Astrocyte (in vitro differentiated cells and primary cell): ENCODE measurements at regions not wholly inside any gene's neighbourhood (a gene's known extent, or its start where the extent isn't known, plus 50 kb on each side); places are given as distances from the start of the nearest gene placed in this dataset.

Source experiments
- DNase-seq: peaks from one replicate; pipeline ENCODE4 v3.0.0-alpha.2; 2010; ENCODE audit warnings: low read depth
- FAIRE-seq: peaks from 2 replicates; lab custom pipeline; 2011; peaks lifted over from hg19 to GRCh38; lab: Jason Lieb, UNC
- H2AFZ ChIP-seq: 2 replicates; pipeline ENCODE4 v1.6.0; 2012; ENCODE audit warnings: low read depth, low read length, inconsistent platforms
- H3K27ac ChIP-seq: 2 replicates; pipeline ENCODE4 v1.5.1; 2011; ENCODE audit warnings: low read depth, low read length, inconsistent platforms
- H3K27me3 ChIP-seq: 2 replicates; pipeline ENCODE4 v1.6.0; 2011; ENCODE audit warnings: low read length, inconsistent platforms; ENCODE audit not compliant: insufficient read depth
- H3K36me3 ChIP-seq: 2 replicates; pipeline ENCODE4 v1.5.1; 2011; ENCODE audit warnings: low read length, inconsistent platforms; ENCODE audit not compliant: insufficient read depth
- H3K4me1 ChIP-seq: 2 replicates; pipeline ENCODE4 v1.5.1; 2011; ENCODE audit warnings: low read length, inconsistent platforms; ENCODE audit not compliant: insufficient read depth
- H3K4me2 ChIP-seq: 2 replicates; pipeline ENCODE4 v1.6.0; 2012; ENCODE audit warnings: low read length, inconsistent platforms
- H3K4me3 ChIP-seq: 2 replicates; pipeline ENCODE4 v1.5.1; 2011; ENCODE audit warnings: low read depth, mild to moderate bottlenecking, low read length, inconsistent platforms; ENCODE audit not compliant: insufficient read depth
- H3K79me2 ChIP-seq: 2 replicates; pipeline ENCODE4 v1.6.0; 2012; ENCODE audit warnings: mild to moderate bottlenecking, low read length, inconsistent platforms; ENCODE audit not compliant: insufficient read depth
- H3K9ac ChIP-seq: 2 replicates; pipeline ENCODE4 v1.6.0; 2012; ENCODE audit warnings: mild to moderate bottlenecking, low read length, inconsistent platforms
- H3K9me3 ChIP-seq: 2 replicates; pipeline ENCODE4 v1.5.1; 2012; ENCODE audit warnings: low read depth, mild to moderate bottlenecking, low read length, inconsistent platforms; ENCODE audit not compliant: insufficient read depth
- H4K20me1 ChIP-seq: 2 replicates; pipeline ENCODE4 v1.6.0; 2012; ENCODE audit warnings: low read length, inconsistent platforms; ENCODE audit not compliant: insufficient read depth
- H3K27ac Mint-ChIP-seq: one replicate; pipeline ENCODE4 v1.8.0; 2021; ENCODE audit warnings: mild to moderate bottlenecking, mixed read lengths; ENCODE audit not compliant: unreplicated experiment
- H3K27me3 Mint-ChIP-seq: one replicate; pipeline ENCODE4 v1.8.0; 2021; ENCODE audit warnings: low read depth, mixed read lengths; ENCODE audit not compliant: unreplicated experiment
- H3K36me3 Mint-ChIP-seq: one replicate; pipeline ENCODE4 v1.8.0; 2021; ENCODE audit warnings: low read depth, mixed read lengths; ENCODE audit not compliant: unreplicated experiment
- H3K4me1 Mint-ChIP-seq: one replicate; pipeline ENCODE4 v1.8.0; 2021; ENCODE audit warnings: low read depth, mixed read lengths; ENCODE audit not compliant: unreplicated experiment
- H3K4me3 Mint-ChIP-seq: one replicate; pipeline ENCODE4 v1.8.0; 2021; ENCODE audit warnings: mild to moderate bottlenecking, moderate library complexity, mixed read lengths; ENCODE audit not compliant: unreplicated experiment
- H3K9me3 Mint-ChIP-seq: one replicate; pipeline ENCODE4 v1.8.0; 2021; ENCODE audit warnings: mild to moderate bottlenecking, mixed read lengths; ENCODE audit not compliant: unreplicated experiment
- CTCF ChIP-seq: IDR thresholded peaks from 2 replicates; pipeline ENCODE4 v1.5.1; 2011; ENCODE audit warnings: low read depth, mild to moderate bottlenecking, inconsistent platforms, low read length, moderate library complexity; ENCODE audit not compliant: insufficient read depth
- EZH2 ChIP-seq: IDR thresholded peaks from 2 replicates; pipeline ENCODE4 v1.6.1; 2012; ENCODE audit warnings: mild to moderate bottlenecking, low read length, inconsistent platforms; ENCODE audit not compliant: insufficient read depth

- H3K4me1 Mint-ChIP-seq = no peaks in the 10 kb centered on the region
- no peaks in the 10 kb centered on the region for H4K20me1 ChIP-seq
- H3K36me3 Mint-ChIP-seq = no peaks in the 10 kb centered on the region
- no peak overlapping the region for H3K4me3 Mint-ChIP-seq
- H3K9ac ChIP-seq = no peak overlapping the region
- no peak overlapping the region for H3K4me2 ChIP-seq
- no peak overlapping the region for H3K27ac ChIP-seq
- H2AFZ ChIP-seq = no peak overlapping the region
- TF ChIP-seq EZH2 (no peak), CTCF (no peak)
- H3K79me2 ChIP-seq = no peaks in the 10 kb centered on the region
- no peaks in the 10 kb centered on the region for H3K27me3 Mint-ChIP-seq
- no peaks in the 10 kb centered on the region for H3K36me3 ChIP-seq
- H3K9me3 Mint-ChIP-seq = peaks cover 9% of the 10 kb centered on the region
- H3K9me3 ChIP-seq = peaks cover 2% of the 10 kb centered on the region
- H3K4me1 ChIP-seq = no peaks in the 10 kb centered on the region
- DNase-seq = peak; percentile 8
- H3K4me3 ChIP-seq = no peak overlapping the region
- no peaks in the 10 kb centered on the region for H3K27me3 ChIP-seq
- no peak for FAIRE-seq
- no peak overlapping the region for H3K27ac Mint-ChIP-seq
Measured at GRCh38 chr5:92421942-92422341, 1038.8 kb upstream of the ARRDC3 start.

GRCh38 chr5:92421196-92421595 lies 1038.1 kb upstream of the ARRDC3 start:
- Mint-ChIP-seq H3K9me3 (peaks cover 9% of the 10 kb centered on the region), H3K4me3 (no peak overlapping the region), H3K27me3 (no peaks in the 10 kb centered on the region), H3K36me3 (no peaks in the 10 kb centered on the region), H3K4me1 (no peaks in the 10 kb centered on the region), H3K27ac (no peak overlapping the region)
- no peak for DNase-seq
- Histone ChIP-seq H3K36me3 (no peaks in the 10 kb centered on the region), H3K79me2 (no peaks in the 10 kb centered on the region), H4K20me1 (no peaks in the 10 kb centered on the region), H3K9me3 (peaks cover 2% of the 10 kb centered on the region), H3K9ac (no peak overlapping the region), H3K4me1 (no peaks in the 10 kb centered on the region), H3K4me3 (no peak overlapping the region), H3K4me2 (no peak overlapping the region), H3K27ac (no peak overlapping the region), H2AFZ (no peak overlapping the region), H3K27me3 (no peaks in the 10 kb centered on the region)
- TF ChIP-seq EZH2 = no peak
- TF ChIP-seq CTCF = no peak
- no peak for FAIRE-seq

GRCh38 chr5:92419261-92419660 lies 1036.1 kb upstream of the ARRDC3 start:
- Mint-ChIP-seq H3K36me3 (no peaks in the 10 kb centered on the region), H3K9me3 (peaks cover 9% of the 10 kb centered on the region), H3K4me1 (no peaks in the 10 kb centered on the region), H3K4me3 (no peak overlapping the region), H3K27ac (no peak overlapping the region), H3K27me3 (no peaks in the 10 kb centered on the region)
- Histone ChIP-seq H3K4me1 (no peaks in the 10 kb centered on the region), H4K20me1 (no peaks in the 10 kb centered on the region), H3K36me3 (no peaks in the 10 kb centered on the region), H3K4me3 (no peak overlapping the region), H3K27me3 (no peaks in the 10 kb centered on the region), H3K27ac (no peak overlapping the region), H3K9ac (no peak overlapping the region), H3K4me2 (no peak overlapping the region), H2AFZ (no peak overlapping the region), H3K79me2 (no peaks in the 10 kb centered on the region), H3K9me3 (peaks cover 2% of the 10 kb centered on the region)
- no peak for FAIRE-seq
- DNase-seq = no peak
- TF ChIP-seq CTCF (no peak), EZH2 (no peak)
